Ovary (tissue), 3 donors: ENCODE measurements at regions not wholly inside any gene's neighbourhood (a gene's known extent, or its start where the extent isn't known, plus 50 kb on each side); places are given as distances from the start of the nearest gene placed in this dataset.
"Not testable (repeated sequence)": the region's sequence is repeated elsewhere in the genome, so short reads cannot be mapped to it uniquely, and the experiment has no call there.

Source experiments
- EP300 ChIP-seq: sonication (generic); formaldehyde crosslinking; IDR thresholded peaks from one replicate; pipeline ENCODE4 v1.6.1; 2017; ENCODE audit warnings: antibody characterized with exemption
- POLR2A ChIP-seq: fragments of 450-650 bp; IDR thresholded peaks from one replicate; pipeline ENCODE4 v1.6.1; 2017; ENCODE audit warnings: antibody characterized with exemption, mild to moderate bottlenecking, moderate library complexity
- TF ChIP-seq, protein P1 (sequence below), 3 donors: fragments of 450-650 bp in 2 of 3; fragments of 200-600 bp in 1 of 3; IDR thresholded peaks; one replicate each; pipeline versions ENCODE4 v1.5.1 to v1.8.0; 2016 to 2022; ENCODE audit warnings: antibody characterized with exemption in 3 of 3, mild to moderate bottlenecking in 1 of 3
- donor health status: DM: no; HTN: no; CAD: no.

DNA sequence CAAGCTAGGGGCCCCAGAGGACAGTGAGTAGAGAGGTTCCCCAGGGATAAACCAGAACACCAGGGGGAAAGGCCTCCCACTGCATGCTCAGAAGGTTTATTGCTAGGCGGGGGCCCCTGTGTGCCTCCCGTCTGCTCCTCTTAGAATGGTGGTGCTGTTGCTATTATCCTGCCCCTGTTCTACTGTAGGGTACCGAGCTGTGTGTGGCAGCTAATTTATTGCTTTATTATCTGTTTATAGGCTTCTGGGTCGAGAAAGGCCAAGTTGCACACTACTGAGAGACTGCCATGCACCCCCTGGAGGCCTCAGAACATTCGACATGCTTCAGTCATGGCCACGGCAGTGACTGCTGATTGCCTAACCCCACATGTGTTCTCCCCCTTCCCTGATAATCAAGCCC lies 373.6 kb downstream of the ANAPC1 start:
- TF ChIP-seq, protein P1, sequence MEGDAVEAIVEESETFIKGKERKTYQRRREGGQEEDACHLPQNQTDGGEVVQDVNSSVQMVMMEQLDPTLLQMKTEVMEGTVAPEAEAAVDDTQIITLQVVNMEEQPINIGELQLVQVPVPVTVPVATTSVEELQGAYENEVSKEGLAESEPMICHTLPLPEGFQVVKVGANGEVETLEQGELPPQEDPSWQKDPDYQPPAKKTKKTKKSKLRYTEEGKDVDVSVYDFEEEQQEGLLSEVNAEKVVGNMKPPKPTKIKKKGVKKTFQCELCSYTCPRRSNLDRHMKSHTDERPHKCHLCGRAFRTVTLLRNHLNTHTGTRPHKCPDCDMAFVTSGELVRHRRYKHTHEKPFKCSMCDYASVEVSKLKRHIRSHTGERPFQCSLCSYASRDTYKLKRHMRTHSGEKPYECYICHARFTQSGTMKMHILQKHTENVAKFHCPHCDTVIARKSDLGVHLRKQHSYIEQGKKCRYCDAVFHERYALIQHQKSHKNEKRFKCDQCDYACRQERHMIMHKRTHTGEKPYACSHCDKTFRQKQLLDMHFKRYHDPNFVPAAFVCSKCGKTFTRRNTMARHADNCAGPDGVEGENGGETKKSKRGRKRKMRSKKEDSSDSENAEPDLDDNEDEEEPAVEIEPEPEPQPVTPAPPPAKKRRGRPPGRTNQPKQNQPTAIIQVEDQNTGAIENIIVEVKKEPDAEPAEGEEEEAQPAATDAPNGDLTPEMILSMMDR (IDR thresholded peaks at IDR 0.05): not testable (repeated sequence)
- not testable (repeated sequence) for TF ChIP-seq EP300, POLR2A
